Coronary artery (tissue), 2 donors: ENCODE measurements at regions not wholly inside any gene's neighbourhood (a gene's known extent, or its start where the extent isn't known, plus 50 kb on each side); places are given as distances from the start of the nearest gene placed in this dataset.
"Not testable (repeated sequence)": the region's sequence is repeated elsewhere in the genome, so short reads cannot be mapped to it uniquely, and the experiment has no call there.

Source experiments
- DNase-seq: peaks from one replicate; pipeline ENCODE4 v3.0.0-alpha.2; 2017; ENCODE audit warnings: low spot score
- H3K27ac ChIP-seq, 2 donors: fragments of 200-600 bp; sonication (generic); one replicate each; pipeline ENCODE4 v1.5.1; 2016 to 2019
- H3K4me3 ChIP-seq: fragments of 200-600 bp; sonication (generic); 2 replicates; pipeline ENCODE4 v1.5.1; 2016; ENCODE audit warnings: mild to moderate bottlenecking, moderate library complexity

DNA sequence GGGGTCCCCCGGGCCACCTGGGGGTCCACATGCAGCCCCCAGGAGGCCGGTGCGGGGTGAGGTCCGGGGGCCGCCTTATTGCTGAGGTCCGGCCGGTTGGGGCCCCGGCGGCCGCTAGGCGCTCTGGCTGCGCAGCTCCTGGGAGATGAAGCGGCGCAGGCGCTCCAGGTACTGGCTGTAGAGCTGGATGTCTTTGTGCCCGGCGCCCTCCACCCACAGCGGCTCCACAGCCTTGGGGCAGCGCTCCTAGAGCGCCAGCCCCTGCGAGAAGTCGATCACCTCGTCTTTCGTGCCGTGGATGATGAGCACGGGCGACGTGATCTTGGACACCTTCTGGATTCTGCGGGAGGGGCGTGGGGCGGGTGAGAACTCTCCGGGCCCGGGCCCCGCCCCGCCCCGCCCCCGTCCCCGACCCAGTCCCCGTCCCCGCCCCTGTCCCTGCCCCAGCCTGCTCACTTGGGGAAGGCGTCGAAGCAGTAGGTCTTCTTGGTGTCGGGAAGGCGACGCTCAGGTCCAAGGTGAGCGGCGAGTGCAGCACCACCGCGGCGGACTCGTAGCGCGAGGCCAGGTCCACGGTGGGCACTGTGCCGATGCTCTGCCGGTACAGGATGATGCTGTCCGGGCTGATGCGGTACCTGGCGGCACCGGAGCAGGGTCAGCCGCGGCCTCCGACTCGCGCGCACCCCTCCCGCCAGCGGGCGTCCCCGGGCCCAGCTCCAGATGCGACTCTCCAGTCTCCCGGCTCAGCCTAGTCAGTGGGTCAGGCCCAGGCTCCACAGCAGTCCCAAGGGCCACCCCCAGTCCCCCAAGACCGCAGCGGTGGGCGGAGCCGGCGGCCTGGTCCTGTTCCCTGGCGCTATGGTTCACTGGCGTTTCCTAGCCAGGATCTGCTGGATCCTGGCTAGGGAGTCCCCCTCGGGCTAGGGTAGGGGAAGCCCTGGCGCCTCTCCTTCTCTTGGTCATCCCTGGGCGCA lies 89.4 kb upstream of the GOLGA6L1 start:
- not testable (repeated sequence) for DNase-seq, H3K27ac ChIP-seq
- H3K4me3 ChIP-seq = peak overlapping the region; percentile 36

DNA sequence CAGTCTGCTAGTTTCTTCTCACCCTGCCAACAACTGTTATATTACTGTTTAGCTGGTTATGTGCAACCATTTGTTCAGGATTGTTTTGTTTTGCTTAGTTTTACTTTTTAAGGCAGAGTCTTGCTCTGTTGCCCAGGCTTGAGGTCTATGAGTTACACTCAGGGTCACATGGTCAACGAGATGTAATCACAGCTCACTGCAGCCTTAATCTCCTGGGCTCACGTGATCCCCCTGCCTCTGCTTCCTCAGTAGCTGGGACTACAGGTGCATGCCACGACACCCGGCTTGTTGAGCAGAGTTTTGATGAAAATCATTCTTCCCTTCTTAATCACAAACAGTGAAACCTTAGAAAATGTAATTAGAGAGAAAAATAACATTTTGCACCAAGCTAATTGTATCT lies 72.8 kb upstream of the GOLGA6L1 start:
- H3K4me3 ChIP-seq, DNase-seq, H3K27ac ChIP-seq: not testable (repeated sequence)

DNA sequence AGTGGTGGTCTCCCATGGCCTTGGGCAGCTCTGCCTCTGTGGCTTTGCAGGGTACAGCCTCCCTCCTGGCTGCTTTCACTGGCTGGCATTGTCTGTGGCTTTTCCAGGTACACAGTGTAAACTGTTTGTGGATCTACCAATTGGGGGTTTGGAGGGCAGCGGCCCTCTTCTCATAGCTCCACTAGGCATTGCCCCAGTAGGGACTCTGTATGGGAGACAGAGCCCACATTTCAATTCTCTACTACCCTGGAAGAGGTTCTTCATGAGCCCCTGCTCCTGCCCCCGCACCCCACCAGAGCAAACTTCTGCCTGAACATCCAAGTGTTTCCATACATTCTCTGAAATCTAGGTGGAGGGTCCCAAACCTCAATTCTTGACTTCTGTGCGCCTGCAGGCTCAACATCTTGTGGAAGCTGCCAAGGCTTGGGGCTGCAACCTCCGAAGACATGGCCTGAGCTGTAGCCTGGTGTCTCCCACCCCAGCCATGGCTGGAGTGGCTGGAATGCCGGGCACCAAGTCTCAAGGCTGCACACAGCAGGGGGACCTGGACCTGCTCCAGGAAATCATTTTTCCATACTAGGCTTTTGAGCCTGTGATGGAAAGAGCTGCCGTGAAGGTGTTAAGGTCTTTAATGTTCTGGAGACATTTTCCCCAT lies 63.3 kb upstream of the GOLGA6L1 start:
- not testable (repeated sequence) for H3K27ac ChIP-seq, H3K4me3 ChIP-seq, DNase-seq

DNA sequence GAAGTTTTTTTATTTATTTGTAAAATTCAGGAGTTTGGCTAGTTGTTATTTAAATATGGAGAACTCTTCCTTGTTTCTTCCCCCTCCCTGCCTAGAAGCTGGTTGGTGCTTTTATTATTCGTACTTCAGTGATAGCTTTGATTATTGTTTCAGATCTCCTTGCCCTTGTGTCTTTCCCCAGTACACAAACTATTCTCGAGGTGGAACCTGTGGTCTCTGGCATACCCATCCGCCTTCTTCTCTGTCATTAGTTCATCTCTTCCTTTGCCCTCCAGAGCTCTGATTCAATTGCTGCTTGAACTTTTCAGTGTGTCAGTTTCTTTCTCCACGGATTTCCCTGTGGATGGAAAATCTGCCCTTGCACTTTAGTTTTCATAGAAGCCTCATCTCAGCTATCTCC lies 61.8 kb upstream of the GOLGA6L1 start:
- H3K4me3 ChIP-seq, DNase-seq: not testable (repeated sequence)

DNA sequence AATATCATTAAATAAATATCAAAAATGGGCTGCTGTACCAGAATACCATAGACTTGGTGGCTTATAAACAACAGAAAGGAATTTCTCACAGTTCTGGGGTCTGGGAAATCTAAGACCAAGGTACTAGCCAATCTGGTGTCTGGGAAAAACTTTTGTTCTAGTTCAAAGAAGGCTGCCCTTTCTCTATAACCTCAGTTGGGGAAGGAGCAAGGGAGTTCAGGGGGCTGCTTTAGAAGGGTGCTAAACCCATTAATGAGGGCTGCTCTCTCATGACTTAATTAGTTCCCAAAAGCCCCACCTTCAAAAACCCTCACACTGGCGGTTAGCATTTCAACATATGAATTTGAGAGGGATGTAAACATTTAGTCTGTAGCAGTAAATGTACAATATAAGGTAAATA lies 55.7 kb upstream of the GOLGA6L1 start:
- not testable (repeated sequence) for DNase-seq, H3K27ac ChIP-seq, H3K4me3 ChIP-seq

More for the DNA sequence above, 61.8 kb upstream of the GOLGA6L1 start:
- not testable (repeated sequence) for H3K27ac ChIP-seq
